SK-N-SH (cell line): ENCODE measurements at regions not wholly inside any gene's neighbourhood (a gene's known extent, or its start where the extent isn't known, plus 50 kb on each side); places are given as distances from the start of the nearest gene placed in this dataset.

Source experiments
- CTCF ChIA-PET: fragments of 300-600, 350-600 bp; formaldehyde crosslinking; extraction: SDS; loops from one replicate; lab custom pipeline; 2021; lab: Yijun Ruan, JAX
- POLR2A ChIA-PET: fragments of 350-600 bp; sonication (Branson Sonifier 250); formaldehyde crosslinking; extraction: SDS; loops from one replicate; lab custom pipeline; 2020; ENCODE audit warnings: antibody characterized with exemption, inconsistent platforms; lab: Yijun Ruan, JAX
- DNase-seq: peaks from one replicate; pipeline ENCODE4 v3.0.0; 2012
- H2AFZ ChIP-seq: fragments of 200-600 bp; sonication (generic); 2 replicates; pipeline ENCODE4 v1.8.1; 2016; ENCODE audit warnings: antibody characterized with exemption, mild to moderate bottlenecking, low read depth
- H3F3A ChIP-seq: fragments of 200-600 bp; sonication (generic); replicated peaks from 2 replicates; pipeline ENCODE3; 2016; ENCODE audit warnings: antibody characterized with exemption, mild to moderate bottlenecking; ENCODE audit not compliant: insufficient read depth
- H3K27ac ChIP-seq, 2 experiments: fragments of 200-500 bp in 1 of 2; fragments of 200-600 bp in 1 of 2; sonication (Bioruptor generic) in 1 of 2; sonication (generic), shearing (Covaris generic) in 1 of 2; 2 replicates each; pipeline versions ENCODE4 v1.5.1 to v1.6.1; 2014 to 2016; ENCODE audit warnings: low read depth in 2 of 2, inconsistent platforms in 1 of 2, low read length in 1 of 2, mild to moderate bottlenecking in 1 of 2, mixed read lengths in 1 of 2
- H3K27me3 ChIP-seq: fragments of 200-600 bp; sonication (generic), shearing (Covaris generic); 2 replicates; pipeline ENCODE4 v1.6.1; 2016; ENCODE audit warnings: mixed run types; ENCODE audit not compliant: insufficient read depth
- H3K36me3 ChIP-seq, 2 experiments: fragments of 200-500 bp in 1 of 2; fragments of 200-600 bp in 1 of 2; sonication (Bioruptor generic) in 1 of 2; sonication (generic) in 1 of 2; replicated peaks in 1 of 2; 2 replicates each; pipeline versions ENCODE3 to v1.5.1; 2014 to 2016; ENCODE audit warnings: low read length in 1 of 2, mild to moderate bottlenecking in 1 of 2; ENCODE audit not compliant: insufficient read depth in 2 of 2, control insufficient read depth in 1 of 2
- H3K4me1 ChIP-seq, 2 experiments: fragments of 200-500 bp in 1 of 2; fragments of 200-600 bp in 1 of 2; sonication (Bioruptor generic) in 1 of 2; sonication (generic), shearing (Covaris generic) in 1 of 2; 2 replicates each; pipeline versions ENCODE4 v1.5.1 to v1.6.1; 2014 to 2016; ENCODE audit warnings: low read depth in 1 of 2, low read length in 1 of 2, mixed run types in 1 of 2; ENCODE audit not compliant: insufficient read depth in 2 of 2, control insufficient read depth in 1 of 2
- H3K4me2 ChIP-seq: fragments of 200-600 bp; sonication (generic), shearing (Covaris generic); 2 replicates; pipeline ENCODE4 v1.6.1; 2017; ENCODE audit warnings: mixed run types
- H3K4me3 ChIP-seq, 2 experiments: fragments of 200-500 bp in 1 of 2; fragments of 200-600 bp in 1 of 2; sonication (Bioruptor generic) in 1 of 2; sonication (generic), shearing (Covaris generic) in 1 of 2; 2 replicates each; pipeline versions ENCODE4 v1.5.1 to v1.8.1; 2014 to 2016; ENCODE audit warnings: low read depth in 2 of 2, inconsistent platforms in 1 of 2, low read length in 1 of 2, mild to moderate bottlenecking in 1 of 2, mixed read lengths in 1 of 2, moderate library complexity in 1 of 2
- H3K79me2 ChIP-seq: fragments of 200-600 bp; sonication (generic); 2 replicates; pipeline ENCODE4 v1.8.1; 2017; ENCODE audit warnings: mild to moderate bottlenecking; ENCODE audit not compliant: insufficient read depth
- H3K9ac ChIP-seq: fragments of 200-600 bp; sonication (generic); 2 replicates; pipeline ENCODE4 v1.6.1; 2017; ENCODE audit warnings: mixed run types
- H3K9me2 ChIP-seq: fragments of 200-600 bp; sonication (generic); 2 replicates; pipeline ENCODE4 v1.6.1; 2017; ENCODE audit warnings: mixed run types
- H3K9me3 ChIP-seq: fragments of 200-600 bp; sonication (generic); 2 replicates; pipeline ENCODE4 v1.6.1; 2017; ENCODE audit warnings: mixed run types, mild to moderate bottlenecking, moderate library complexity
- H4K20me1 ChIP-seq: fragments of 200-600 bp; sonication (generic); 2 replicates; pipeline ENCODE4 v1.6.1; 2017; ENCODE audit warnings: mild to moderate bottlenecking, mixed run types; ENCODE audit not compliant: insufficient read depth
- CHD2 ChIP-seq: fragments of 150-350 bp; IDR thresholded peaks from 2 replicates; pipeline ENCODE4 v1.6.1; 2018; ENCODE audit warnings: low read length; ENCODE audit not compliant: partially characterized antibody
- ELF1 ChIP-seq: IDR thresholded peaks from 2 replicates; pipeline ENCODE4 v1.4.0; 2012
- FOSL2 ChIP-seq: IDR thresholded peaks from 2 replicates; pipeline ENCODE4 v1.4.0; 2012; ENCODE audit warnings: low read depth, mild to moderate bottlenecking, moderate library complexity, borderline replicate concordance
- FOXM1 ChIP-seq: IDR thresholded peaks from 2 replicates; pipeline ENCODE4 v1.4.0; 2012; ENCODE audit warnings: low read depth, mild to moderate bottlenecking
- GATA2 ChIP-seq: sonication (generic); formaldehyde crosslinking; IDR thresholded peaks from 2 replicates; pipeline ENCODE4 v1.5.0; 2020; ENCODE audit warnings: mild to moderate bottlenecking, missing genetic modification reagents
- MXI1 ChIP-seq: IDR thresholded peaks from 2 replicates; pipeline ENCODE4 v1.6.1; 2012; ENCODE audit warnings: mild to moderate bottlenecking, low read depth, low read length, improper control_type of control experiment
- NRF1 ChIP-seq: IDR thresholded peaks from 2 replicates; pipeline ENCODE4 v1.6.1; 2012; ENCODE audit warnings: low read depth, mild to moderate bottlenecking, low read length
- RCOR1 ChIP-seq: fragments of 150-350 bp; IDR thresholded peaks from 2 replicates; pipeline ENCODE4 v1.6.1; 2017; ENCODE audit warnings: antibody characterized with exemption, low read length
- RXRA ChIP-seq: IDR thresholded peaks from 2 replicates; pipeline ENCODE4 v1.4.0; 2012; ENCODE audit warnings: low read depth, mild to moderate bottlenecking, borderline replicate concordance
- SIN3A ChIP-seq: IDR thresholded peaks from 2 replicates; pipeline ENCODE4 v1.6.1; 2012; ENCODE audit warnings: low read depth, mild to moderate bottlenecking, low read length, moderate library complexity, borderline replicate concordance
- SMC3 ChIP-seq: IDR thresholded peaks from 2 replicates; pipeline ENCODE4 v1.6.1; 2012; ENCODE audit warnings: low read depth, low read length, improper control_type of control experiment
- WGBS: methylation state at CpG from one replicate; pipeline ENCODE4 v1.1.6; 2017; ENCODE audit warnings: low lambda C conversion rate; 5-methylcytosine and 5-hydroxymethylcytosine counted together
- TF ChIP-seq, protein P1 (sequence below): IDR thresholded peaks from 2 replicates; pipeline ENCODE4 v1.4.0; 2012; ENCODE audit warnings: low read depth, borderline replicate concordance
- TF ChIP-seq, protein P2 (sequence below): IDR thresholded peaks from 2 replicates; pipeline ENCODE4 v1.4.0; 2012; ENCODE audit warnings: low read depth, borderline replicate concordance
- TF ChIP-seq, protein P3 (sequence below): fragments of 150-350 bp; IDR thresholded peaks from 2 replicates; pipeline ENCODE4 v1.6.1; 2017; ENCODE audit warnings: antibody characterized with exemption, low read length, low read depth, borderline replicate concordance
- TF ChIP-seq, protein P4 (sequence below): fragments of 200-600 bp; sonication (generic); IDR thresholded peaks from 2 replicates; pipeline ENCODE4 v1.6.1; 2017; ENCODE audit warnings: antibody characterized with exemption, mild to moderate bottlenecking, moderate library complexity
- TF ChIP-seq, protein P5 (sequence below): fragments of 150-350 bp; IDR thresholded peaks from 2 replicates; pipeline ENCODE4 v1.6.1; 2016; ENCODE audit warnings: mild to moderate bottlenecking, low read depth, low read length

DNA sequence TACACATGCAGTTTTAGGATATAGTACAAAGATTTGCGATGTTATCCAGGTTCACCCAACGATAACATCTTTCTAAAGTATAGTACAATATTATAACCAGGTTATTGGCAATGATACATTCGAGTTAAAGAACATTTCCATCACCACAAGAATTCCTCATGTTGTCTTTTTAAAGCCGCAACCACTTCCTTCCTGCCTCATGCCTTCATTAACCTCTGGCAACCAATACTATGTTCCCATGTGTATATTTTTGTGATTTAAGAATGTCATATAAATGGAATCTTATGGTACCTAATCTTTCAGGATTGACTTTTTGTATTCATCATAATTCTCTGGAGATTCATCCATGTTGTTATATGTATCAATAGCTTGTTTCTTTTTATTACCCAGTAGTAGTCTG lies 1183.2 kb downstream of the CDH11 start:
- Histone ChIP-seq H2AFZ (no peak overlapping the region), H3K4me1 (no peaks in the 10 kb centered on the region), H3K36me3 (no peaks in the 10 kb centered on the region), H3F3A (no peaks in the 10 kb centered on the region), H3K4me2 (no peak overlapping the region), H3K9me2 (no peaks in the 10 kb centered on the region), H3K9ac (no peak overlapping the region), H3K9me3 (no peaks in the 10 kb centered on the region), H3K27me3 (no peaks in the 10 kb centered on the region), H4K20me1 (no peaks in the 10 kb centered on the region), H3K4me3 (no peak overlapping the region), H3K79me2 (no peaks in the 10 kb centered on the region), H3K27ac (no peak overlapping the region)
- POLR2A ChIA-PET, result no interaction called here
- DNase-seq, result no peak
- WGBS, result 69% methylated on average over 4 of the region's 4 CpGs
- TF ChIP-seq FOSL2, result no peak
- no peak for TF ChIP-seq MXI1
- TF ChIP-seq, protein P1, sequence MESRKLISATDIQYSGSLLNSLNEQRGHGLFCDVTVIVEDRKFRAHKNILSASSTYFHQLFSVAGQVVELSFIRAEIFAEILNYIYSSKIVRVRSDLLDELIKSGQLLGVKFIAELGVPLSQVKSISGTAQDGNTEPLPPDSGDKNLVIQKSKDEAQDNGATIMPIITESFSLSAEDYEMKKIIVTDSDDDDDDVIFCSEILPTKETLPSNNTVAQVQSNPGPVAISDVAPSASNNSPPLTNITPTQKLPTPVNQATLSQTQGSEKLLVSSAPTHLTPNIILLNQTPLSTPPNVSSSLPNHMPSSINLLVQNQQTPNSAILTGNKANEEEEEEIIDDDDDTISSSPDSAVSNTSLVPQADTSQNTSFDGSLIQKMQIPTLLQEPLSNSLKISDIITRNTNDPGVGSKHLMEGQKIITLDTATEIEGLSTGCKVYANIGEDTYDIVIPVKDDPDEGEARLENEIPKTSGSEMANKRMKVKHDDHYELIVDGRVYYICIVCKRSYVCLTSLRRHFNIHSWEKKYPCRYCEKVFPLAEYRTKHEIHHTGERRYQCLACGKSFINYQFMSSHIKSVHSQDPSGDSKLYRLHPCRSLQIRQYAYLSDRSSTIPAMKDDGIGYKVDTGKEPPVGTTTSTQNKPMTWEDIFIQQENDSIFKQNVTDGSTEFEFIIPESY, result no peak
- TF ChIP-seq NRF1, result no peak
- TF ChIP-seq GATA2 (CRISPR knock-in tag), result no peak
- TF ChIP-seq, protein P2, sequence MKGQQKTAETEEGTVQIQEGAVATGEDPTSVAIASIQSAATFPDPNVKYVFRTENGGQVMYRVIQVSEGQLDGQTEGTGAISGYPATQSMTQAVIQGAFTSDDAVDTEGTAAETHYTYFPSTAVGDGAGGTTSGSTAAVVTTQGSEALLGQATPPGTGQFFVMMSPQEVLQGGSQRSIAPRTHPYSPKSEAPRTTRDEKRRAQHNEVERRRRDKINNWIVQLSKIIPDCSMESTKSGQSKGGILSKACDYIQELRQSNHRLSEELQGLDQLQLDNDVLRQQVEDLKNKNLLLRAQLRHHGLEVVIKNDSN, result no peak
- TF ChIP-seq CHD2, result no peak
- TF ChIP-seq FOXM1, result no peak
- TF ChIP-seq, protein P3, sequence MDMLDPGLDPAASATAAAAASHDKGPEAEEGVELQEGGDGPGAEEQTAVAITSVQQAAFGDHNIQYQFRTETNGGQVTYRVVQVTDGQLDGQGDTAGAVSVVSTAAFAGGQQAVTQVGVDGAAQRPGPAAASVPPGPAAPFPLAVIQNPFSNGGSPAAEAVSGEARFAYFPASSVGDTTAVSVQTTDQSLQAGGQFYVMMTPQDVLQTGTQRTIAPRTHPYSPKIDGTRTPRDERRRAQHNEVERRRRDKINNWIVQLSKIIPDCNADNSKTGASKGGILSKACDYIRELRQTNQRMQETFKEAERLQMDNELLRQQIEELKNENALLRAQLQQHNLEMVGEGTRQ, result no peak
- TF ChIP-seq RXRA, result no peak
- CTCF ChIA-PET, result interaction anchor here (0.6 kb wide), 1 partner anchor 330 kb away, joined by 3 read pairs; no protein-coding TSS in a partner anchor

DNA sequence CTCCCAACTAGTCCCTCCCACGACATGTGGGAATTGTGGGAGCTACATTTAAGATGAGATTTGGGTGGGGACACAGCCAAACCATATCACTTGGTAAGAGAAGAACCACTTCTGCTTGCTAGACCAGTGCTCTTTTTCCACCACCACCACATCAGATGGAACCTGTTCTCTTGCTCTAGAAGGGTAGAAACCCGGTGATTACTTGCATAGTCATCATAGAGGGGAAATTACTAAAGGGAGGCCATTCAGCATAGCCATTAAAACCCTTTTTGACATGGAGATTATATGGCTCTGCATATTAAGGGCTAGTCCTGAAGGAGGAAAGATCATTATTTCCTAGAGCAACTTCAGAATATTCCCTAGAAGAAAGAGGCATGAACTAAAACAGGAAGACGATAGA lies 1188.0 kb downstream of the CDH11 start:
- DNase-seq, result no peak
- H4K20me1 ChIP-seq, result no peaks in the 10 kb centered on the region
- no peak overlapping the region for H3K4me3 ChIP-seq
- H3K27me3 ChIP-seq, result no peaks in the 10 kb centered on the region
- H3K4me2 ChIP-seq, result no peak overlapping the region
- CTCF ChIA-PET, result no interaction called here
- no peaks in the 10 kb centered on the region for H3K4me1 ChIP-seq
- H2AFZ ChIP-seq, result no peak overlapping the region
- no peaks in the 10 kb centered on the region for H3F3A ChIP-seq
- no peaks in the 10 kb centered on the region for H3K79me2 ChIP-seq
- H3K9me3 ChIP-seq, result no peaks in the 10 kb centered on the region
- no peak overlapping the region for H3K27ac ChIP-seq
- WGBS, result 41% methylated on average over 3 of the region's 3 CpGs
- no peaks in the 10 kb centered on the region for H3K9me2 ChIP-seq
- no peak overlapping the region for H3K9ac ChIP-seq
- no peaks in the 10 kb centered on the region for H3K36me3 ChIP-seq
- POLR2A ChIA-PET, result no interaction called here
- TF ChIP-seq SMC3 (no peak), RCOR1 (no peak), ELF1 (no peak), SIN3A (no peak), CHD2 (no peak)
- TF ChIP-seq, protein P4, sequence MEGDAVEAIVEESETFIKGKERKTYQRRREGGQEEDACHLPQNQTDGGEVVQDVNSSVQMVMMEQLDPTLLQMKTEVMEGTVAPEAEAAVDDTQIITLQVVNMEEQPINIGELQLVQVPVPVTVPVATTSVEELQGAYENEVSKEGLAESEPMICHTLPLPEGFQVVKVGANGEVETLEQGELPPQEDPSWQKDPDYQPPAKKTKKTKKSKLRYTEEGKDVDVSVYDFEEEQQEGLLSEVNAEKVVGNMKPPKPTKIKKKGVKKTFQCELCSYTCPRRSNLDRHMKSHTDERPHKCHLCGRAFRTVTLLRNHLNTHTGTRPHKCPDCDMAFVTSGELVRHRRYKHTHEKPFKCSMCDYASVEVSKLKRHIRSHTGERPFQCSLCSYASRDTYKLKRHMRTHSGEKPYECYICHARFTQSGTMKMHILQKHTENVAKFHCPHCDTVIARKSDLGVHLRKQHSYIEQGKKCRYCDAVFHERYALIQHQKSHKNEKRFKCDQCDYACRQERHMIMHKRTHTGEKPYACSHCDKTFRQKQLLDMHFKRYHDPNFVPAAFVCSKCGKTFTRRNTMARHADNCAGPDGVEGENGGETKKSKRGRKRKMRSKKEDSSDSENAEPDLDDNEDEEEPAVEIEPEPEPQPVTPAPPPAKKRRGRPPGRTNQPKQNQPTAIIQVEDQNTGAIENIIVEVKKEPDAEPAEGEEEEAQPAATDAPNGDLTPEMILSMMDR, result no peak
- TF ChIP-seq, protein P5, sequence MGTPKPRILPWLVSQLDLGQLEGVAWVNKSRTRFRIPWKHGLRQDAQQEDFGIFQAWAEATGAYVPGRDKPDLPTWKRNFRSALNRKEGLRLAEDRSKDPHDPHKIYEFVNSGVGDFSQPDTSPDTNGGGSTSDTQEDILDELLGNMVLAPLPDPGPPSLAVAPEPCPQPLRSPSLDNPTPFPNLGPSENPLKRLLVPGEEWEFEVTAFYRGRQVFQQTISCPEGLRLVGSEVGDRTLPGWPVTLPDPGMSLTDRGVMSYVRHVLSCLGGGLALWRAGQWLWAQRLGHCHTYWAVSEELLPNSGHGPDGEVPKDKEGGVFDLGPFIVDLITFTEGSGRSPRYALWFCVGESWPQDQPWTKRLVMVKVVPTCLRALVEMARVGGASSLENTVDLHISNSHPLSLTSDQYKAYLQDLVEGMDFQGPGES, result no peak
- TF ChIP-seq, protein P1, result no peak
- TF ChIP-seq, protein P3, result no peak
